ENCODE measurements at regions not wholly inside any gene's neighbourhood (a gene's known extent, or its start where the extent isn't known, plus 50 kb on each side); places are given as distances from the start of the nearest gene placed in this dataset.

GRCh38 chr16:54488729-54489128, 202.1 kb upstream of the IRX3 start:
- TF ChIP-seq, protein P1, sequence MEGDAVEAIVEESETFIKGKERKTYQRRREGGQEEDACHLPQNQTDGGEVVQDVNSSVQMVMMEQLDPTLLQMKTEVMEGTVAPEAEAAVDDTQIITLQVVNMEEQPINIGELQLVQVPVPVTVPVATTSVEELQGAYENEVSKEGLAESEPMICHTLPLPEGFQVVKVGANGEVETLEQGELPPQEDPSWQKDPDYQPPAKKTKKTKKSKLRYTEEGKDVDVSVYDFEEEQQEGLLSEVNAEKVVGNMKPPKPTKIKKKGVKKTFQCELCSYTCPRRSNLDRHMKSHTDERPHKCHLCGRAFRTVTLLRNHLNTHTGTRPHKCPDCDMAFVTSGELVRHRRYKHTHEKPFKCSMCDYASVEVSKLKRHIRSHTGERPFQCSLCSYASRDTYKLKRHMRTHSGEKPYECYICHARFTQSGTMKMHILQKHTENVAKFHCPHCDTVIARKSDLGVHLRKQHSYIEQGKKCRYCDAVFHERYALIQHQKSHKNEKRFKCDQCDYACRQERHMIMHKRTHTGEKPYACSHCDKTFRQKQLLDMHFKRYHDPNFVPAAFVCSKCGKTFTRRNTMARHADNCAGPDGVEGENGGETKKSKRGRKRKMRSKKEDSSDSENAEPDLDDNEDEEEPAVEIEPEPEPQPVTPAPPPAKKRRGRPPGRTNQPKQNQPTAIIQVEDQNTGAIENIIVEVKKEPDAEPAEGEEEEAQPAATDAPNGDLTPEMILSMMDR (IDR thresholded peaks at IDR 0.05), result no peak
- no peak for TF ChIP-seq POLR2A (IDR thresholded peaks at IDR 0.05)
